GM12878 (cell line): ENCODE measurements at regions not wholly inside any gene's neighbourhood (a gene's known extent, or its start where the extent isn't known, plus 50 kb on each side); places are given as distances from the start of the nearest gene placed in this dataset.

Experiments
- BHLHE40 ChIP-seq, 2 experiments: fragments of 450-650 bp in 1 of 2; IDR thresholded peaks; 2 replicates each; pipeline ENCODE4 v1.6.1; 2011 to 2017; ENCODE audit warnings: low read depth in 2 of 2, borderline replicate concordance in 1 of 2, improper control_type of control experiment in 1 of 2, low read length in 1 of 2, mild to moderate bottlenecking in 1 of 2
- EZH2 ChIP-seq: IDR thresholded peaks from 2 replicates; pipeline ENCODE4 v1.6.1; 2012; ENCODE audit warnings: low read depth, mild to moderate bottlenecking, control low read depth, inconsistent platforms, low read length, borderline replicate concordance; ENCODE audit not compliant: control insufficient read depth
- FOXM1 ChIP-seq: IDR thresholded peaks from 2 replicates; pipeline ENCODE4 v1.6.1; 2012; ENCODE audit warnings: low read depth, mild to moderate bottlenecking, inconsistent platforms, low read length, moderate library complexity
- MXI1 ChIP-seq: fragments of 150-350 bp; IDR thresholded peaks from 2 replicates; pipeline ENCODE4 v1.6.1; 2011; ENCODE audit warnings: low read depth, mild to moderate bottlenecking, inconsistent platforms, low read length, improper control_type of control experiment
- POLR2A ChIP-seq: IDR thresholded peaks from 2 replicates; pipeline ENCODE4 v1.6.1; 2011; ENCODE audit warnings: low read depth, mild to moderate bottlenecking, low read length
- ZNF207 ChIP-seq: fragments of 450-650 bp; IDR thresholded peaks from 2 replicates; pipeline ENCODE4 v1.6.1; 2014; ENCODE audit warnings: antibody characterized with exemption, mild to moderate bottlenecking, borderline replicate concordance
- ZNF274 ChIP-seq: IDR thresholded peaks from one replicate; pipeline ENCODE4 v1.8.0; 2011; ENCODE audit not compliant: insufficient read length, insufficient read depth
- TF ChIP-seq, protein P1 (sequence below), 3 experiments: IDR thresholded peaks in 2 of 3; conservative IDR thresholded peaks in 1 of 3; 2 replicates each; pipeline ENCODE4 v1.5.1; 2011; ENCODE audit warnings: low read depth in 3 of 3, low read length in 3 of 3, mild to moderate bottlenecking in 3 of 3, control low read depth in 2 of 3, moderate library complexity in 2 of 3, inconsistent platforms in 1 of 3, mixed read lengths in 1 of 3; ENCODE audit not compliant: control insufficient read depth in 2 of 3, insufficient read depth in 1 of 3; ENCODE audit errors: extremely low read depth in 1 of 3

DNA sequence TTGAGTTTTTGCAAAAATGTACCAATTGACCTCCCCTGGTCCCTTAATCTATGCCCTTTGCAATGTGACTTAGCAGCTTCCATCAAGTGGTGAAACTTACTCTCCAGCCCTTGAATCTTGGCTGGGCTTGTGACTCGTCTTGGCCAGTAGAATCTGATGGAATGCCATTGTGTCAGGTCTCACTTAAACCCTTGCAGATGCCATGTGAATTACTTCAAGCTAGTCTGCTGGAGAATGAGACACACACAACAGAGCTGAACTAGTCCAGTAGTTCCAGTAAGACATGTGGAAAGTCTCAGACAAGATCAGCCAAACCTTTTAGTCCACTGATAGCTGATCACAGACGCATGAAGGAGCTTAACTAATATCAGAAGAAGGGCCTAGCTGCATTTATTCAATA lies 567.8 kb upstream of the CPEB2 start:
- TF ChIP-seq ZNF274: no peak
- no peak for TF ChIP-seq FOXM1
- TF ChIP-seq BHLHE40 (IDR thresholded peaks at IDR 0.05; ENCODE audit: borderline replicate concordance in 1 of 2, low read depth in 2 of 2, low read length in 1 of 2): no peak
- TF ChIP-seq MXI1: no peak
- TF ChIP-seq ZNF207: no peak
- no peak for TF ChIP-seq EZH2
- TF ChIP-seq, protein P1, sequence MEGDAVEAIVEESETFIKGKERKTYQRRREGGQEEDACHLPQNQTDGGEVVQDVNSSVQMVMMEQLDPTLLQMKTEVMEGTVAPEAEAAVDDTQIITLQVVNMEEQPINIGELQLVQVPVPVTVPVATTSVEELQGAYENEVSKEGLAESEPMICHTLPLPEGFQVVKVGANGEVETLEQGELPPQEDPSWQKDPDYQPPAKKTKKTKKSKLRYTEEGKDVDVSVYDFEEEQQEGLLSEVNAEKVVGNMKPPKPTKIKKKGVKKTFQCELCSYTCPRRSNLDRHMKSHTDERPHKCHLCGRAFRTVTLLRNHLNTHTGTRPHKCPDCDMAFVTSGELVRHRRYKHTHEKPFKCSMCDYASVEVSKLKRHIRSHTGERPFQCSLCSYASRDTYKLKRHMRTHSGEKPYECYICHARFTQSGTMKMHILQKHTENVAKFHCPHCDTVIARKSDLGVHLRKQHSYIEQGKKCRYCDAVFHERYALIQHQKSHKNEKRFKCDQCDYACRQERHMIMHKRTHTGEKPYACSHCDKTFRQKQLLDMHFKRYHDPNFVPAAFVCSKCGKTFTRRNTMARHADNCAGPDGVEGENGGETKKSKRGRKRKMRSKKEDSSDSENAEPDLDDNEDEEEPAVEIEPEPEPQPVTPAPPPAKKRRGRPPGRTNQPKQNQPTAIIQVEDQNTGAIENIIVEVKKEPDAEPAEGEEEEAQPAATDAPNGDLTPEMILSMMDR (IDR thresholded peaks at IDR 0.05 in 2 of 3, conservative IDR thresholded peaks at IDR 0.05 in 1 of 3; ENCODE audit: control insufficient read depth in 2 of 3, extremely low read depth in 1 of 3, insufficient read depth in 1 of 3, low read depth in 3 of 3, low read length in 3 of 3): no peak
- no peak for TF ChIP-seq POLR2A
